NCI-H2107 (cell line): ENCODE measurements at regions not wholly inside any gene's neighbourhood (a gene's known extent, or its start where the extent isn't known, plus 50 kb on each side); places are given as distances from the start of the nearest gene placed in this dataset.
"Not testable (repeated sequence)": the region's sequence is repeated elsewhere in the genome, so short reads cannot be mapped to it uniquely, and the experiment has no call there.

ENCODE experiments used
- DNase-seq: peaks from one replicate; lab custom pipeline; 2025; lab: John Stamatoyannopoulos, UW

DNA sequence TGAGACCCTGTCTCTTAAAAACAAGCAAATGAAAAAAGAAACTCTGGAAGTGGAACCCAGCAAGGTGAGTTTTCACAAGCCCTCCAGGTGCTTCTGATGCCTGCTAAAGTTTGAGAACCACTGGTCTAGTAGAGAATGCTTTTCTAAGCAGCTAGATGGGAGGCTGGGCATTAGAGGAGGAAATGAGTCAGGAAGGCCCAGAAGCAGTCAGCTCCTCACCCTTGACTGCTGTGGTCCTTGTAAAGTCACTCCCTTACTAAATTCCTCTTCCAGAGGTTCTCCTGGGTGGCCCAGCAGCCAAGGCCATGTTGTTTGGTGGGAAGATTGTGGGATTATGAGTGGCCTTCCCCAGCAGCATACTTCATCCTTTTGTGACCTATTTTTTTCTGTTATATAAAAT, 52.0 kb upstream of the FYN start:
- no peak for DNase-seq

DNA sequence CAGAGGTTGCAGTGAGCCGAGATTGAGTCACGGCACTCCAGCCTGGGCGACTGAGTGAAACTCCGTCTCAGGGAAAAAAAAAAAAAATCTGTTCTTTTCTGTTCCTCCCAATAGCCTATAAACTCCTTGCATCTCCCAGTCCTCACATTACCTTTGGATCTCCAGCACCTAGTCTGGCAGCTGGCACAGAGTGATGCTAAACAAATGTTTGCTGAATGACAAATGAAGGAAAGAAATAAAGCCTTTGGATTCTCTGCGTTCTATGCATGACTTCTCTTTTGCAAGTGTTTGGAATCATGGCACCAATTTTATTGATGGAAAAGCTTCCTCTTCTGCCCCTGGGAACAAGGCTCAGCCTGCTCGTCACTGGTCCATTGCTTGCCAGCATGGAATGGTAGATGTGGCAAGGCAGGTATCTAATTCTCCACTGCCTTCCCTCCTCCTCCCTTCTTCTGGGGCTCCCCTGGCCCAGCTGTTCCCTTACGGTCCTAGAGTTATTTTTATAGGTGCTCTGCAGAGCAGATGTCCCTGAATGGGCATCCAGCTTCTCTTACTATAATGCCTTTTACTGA, 53.6 kb upstream of the FYN start:
- DNase-seq = no peak

DNA sequence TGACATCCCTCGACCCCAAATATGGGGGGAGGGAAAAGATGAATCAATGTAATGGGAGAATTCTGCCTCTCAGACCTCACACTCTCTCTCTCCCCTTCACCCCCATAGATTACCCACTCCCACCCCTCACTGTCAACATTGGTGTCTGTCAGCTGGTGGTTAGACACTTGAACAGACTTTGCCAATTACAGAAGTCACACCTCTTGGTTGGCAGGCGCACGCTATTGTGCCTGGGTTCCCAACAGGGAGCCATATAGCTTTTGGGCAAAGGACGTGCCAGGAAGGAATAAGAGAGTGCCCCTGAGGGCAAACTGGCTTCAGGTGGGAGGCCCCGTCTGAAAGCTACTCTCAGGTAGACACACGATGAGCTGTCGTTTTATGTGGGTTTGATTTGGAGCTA, 54.1 kb upstream of the FYN start:
- DNase-seq = peak; percentile 41

DNA sequence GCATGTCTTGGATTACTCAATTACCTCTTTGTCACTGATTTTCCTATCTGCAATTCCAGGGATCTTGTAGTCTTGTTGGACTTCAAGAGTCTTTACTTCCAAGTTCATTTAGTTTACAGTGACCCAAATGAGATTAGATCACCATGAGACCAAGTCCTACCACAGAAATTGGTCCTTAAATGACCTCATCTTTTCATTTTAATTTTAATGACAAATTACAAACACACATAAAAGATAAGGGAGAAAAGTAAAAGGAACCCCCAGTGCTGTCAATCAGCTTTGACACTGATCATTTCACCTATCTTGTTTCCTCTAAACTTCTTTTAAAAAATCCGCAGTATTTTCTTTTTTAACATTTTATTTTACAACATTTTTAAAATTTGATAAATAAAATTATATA, 54.9 kb upstream of the FYN start:
- no peak for DNase-seq

DNA sequence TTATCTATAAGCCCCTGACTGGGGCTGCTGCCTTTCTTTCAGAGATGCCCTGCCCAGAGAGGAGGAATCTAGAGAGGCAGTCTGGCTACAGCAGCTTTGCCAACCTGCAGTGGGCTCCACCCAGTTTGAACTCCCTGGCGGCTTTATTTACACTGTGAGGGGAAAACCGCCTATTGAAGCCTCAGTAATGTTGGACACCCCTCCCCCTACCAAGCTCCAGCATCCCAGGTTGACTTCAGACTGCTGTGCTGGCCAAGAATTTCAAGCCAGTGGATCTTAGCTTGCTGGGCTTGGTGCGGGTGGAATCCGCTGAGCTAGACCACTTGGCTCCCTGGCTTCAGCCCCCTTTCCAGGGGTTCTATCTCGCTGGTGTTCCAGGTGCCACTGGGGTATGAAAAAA, 61.4 kb upstream of the FYN start:
- DNase-seq = not testable (repeated sequence)

DNA sequence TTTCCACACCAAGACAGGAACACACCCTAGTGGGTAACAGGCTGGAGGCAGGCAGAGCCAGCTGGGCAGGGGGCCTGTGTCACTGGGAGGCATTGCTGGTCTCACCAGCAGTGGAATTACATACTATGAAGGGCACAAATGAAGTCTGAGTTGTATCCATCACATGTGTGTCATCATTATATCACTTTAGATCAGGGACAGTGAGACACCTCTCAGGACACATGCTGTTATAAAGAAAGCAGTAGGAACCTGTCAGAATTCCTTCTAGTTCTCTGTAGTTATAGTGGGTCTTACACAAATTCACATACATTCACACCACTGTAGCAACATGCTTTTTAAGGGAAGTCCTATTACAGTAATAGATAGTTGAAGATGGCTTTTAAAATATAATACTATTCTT, 63.5 kb upstream of the FYN start:
- no peak for DNase-seq

DNA sequence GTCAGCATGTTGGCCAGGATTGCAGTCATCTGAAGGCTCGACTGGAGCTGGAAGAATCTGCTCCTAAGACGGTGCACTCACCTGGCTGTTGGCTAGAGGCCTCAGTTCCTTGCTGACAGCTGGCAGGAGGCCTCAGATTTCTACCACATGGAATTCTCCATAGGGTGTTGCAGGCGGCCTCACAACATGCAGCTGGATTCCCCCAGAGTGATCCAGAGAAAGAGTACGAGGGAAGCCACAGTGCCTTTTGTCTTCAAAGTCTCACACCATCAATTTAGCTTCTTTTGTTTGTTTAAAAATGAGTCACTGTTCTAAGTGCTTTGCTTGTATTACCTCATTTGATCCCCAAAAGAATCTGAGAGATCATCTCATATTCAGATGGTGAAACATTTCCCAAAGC, 65.5 kb upstream of the FYN start:
- no peak for DNase-seq

DNA sequence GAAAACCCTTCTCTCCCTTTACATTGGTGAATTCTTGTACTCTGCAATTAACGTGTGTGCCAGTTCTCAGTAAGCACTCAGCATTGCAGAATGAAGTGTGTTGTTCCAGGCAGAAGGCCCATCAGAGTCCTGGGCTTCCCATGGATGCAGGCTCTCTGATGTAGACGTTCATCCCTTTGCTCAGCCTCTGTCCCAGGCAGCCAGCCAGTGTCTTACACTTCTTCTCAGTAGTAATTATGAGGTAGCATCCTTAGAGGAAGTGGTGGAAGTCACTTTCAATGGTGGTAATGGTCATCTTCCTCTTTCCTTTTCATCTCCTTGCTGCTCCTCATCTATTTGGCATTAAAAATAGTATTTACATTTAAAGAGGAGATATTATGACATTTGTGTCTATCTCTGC, 66.7 kb upstream of the FYN start:
- DNase-seq = no peak

DNA sequence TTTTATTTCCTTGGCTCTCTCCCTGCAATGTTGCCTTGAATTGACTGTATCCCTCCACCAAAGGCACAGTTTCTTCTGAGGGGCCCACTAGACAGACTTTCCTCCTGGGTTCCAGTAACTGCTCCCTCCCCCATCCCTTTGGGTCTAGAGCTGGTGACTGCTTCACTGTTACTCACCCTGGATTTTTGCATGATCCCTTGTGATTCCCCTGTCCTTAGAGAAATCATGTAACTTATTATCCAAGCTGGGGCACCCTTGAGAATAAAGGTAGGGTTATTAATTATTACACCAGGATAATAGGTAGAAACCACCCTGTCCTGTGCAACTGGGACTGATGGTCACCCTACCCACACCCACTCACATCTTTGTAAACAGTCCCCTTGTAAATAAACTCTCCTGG, 67.5 kb upstream of the FYN start:
- no peak for DNase-seq

DNA sequence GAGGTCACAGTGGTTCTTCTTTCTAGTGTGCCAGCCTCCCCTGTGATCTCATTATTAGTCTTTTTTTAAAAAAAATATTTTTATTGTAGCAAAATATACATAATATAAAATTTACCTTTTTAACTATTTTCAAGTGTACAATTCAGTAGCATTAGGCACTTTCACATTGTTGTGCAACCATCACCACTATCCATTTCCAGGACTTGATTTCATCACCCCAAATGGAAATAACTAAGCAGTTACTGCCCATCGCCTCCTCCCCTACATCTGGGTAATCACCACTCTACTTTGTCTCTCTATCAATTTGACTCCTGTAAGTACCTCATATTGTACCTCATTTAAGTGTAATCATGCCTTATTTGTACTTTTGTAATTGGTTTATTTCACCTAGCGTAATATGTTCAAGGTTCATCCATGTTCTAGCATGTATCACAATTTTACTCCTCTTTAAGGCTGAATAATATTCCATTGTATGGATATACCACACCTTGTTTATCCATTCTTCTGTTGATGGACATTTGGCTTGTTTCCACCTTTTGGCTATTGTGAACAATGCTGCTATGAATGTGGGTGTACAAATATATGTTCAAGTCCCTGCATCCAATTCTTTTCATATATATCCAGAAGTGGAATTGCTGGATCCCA, 68.6 kb upstream of the FYN start:
- DNase-seq = no peak

DNA sequence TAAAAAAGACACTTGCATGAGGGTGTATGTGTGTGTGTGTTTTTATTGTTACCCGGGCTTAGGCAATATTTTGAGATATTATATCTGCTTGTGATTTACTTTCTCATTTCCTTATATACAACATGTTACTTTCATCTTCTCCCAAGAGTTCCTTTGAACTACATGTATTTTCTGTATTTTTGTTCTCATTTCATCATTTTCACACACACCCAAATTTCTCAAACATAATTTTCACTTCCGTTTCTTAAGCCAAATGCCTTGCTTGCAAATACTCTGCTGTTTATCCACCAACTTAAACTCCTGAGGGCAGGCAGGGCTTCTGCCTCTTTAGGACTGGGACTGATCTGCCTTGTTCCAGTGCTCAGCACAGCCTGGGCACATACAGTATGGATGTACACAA, 69.3 kb upstream of the FYN start:
- DNase-seq = no peak

DNA sequence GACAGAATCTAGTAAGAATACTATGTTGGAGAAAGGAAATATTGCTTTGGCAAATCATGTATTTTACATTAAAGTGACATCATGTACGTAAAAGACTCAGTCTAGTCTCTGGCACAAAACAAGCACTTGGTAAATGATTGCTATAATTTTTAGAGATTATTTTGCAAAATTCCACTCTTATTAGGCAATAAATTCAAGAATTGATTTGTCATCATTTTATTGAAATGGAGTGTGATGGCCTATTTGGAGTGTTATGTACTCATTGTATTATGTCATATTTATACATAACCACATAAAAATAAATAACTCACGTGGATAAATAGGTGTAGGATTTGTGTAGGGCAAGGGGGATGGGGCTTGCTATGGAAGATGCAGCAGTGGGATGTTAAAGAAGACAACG, 70.0 kb upstream of the FYN start:
- no peak for DNase-seq

DNA sequence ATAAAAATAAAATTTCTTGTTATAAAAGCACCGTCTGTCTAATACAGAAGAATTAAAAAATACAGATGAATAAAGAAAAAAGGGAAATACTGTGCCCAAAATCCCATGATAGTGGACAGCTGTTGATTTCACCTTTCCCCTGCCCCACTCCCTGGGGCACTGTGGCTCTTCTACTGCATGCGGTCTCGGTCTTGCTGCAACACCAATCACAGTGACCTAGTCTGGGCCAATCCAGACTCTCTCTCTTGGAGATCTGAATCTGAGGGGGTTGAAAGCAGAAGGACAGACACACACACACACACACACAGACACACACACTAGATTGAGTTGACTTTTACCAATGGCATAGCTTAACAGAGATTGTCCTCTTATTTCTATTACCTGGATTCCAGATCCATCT, 70.5 kb upstream of the FYN start:
- DNase-seq = no peak

DNA sequence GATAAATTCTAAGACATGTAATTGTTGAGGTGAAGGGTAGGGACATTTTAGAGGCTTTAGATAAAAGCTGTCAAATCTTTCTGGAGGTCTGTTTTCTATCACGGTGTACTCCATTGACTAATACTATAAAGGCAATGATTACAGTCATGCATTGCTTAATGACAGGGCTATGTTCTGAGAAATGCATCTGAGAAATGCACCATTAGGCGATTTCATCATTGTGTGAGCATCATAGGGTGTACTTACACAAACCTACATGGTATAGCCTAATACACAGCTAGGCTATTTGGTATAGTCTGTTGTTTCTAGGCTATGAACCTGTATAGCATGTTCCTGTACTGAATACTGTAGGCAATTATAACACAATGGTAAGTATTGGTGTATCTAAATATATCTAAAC, 71.3 kb upstream of the FYN start:
- no peak for DNase-seq

DNA sequence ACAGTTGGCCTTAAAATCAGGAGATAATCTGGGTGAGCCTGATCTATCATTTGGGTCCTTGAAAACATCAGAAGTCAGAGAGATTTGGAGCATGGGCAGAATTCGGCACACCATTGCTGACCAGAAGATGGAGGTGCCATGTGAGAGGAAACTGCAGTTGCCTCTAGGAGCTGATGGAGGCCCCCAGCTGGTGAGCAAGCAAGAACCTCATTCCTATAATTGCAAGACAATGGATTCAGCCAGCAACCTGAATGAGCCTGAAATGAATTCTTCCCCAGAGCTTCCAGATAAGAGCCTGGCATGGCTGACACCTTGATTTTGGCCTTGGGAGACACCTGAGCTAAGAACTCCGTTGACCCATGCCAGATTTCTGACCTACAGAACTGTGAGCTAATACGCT, 76.3 kb upstream of the FYN start:
- DNase-seq = no peak

DNA sequence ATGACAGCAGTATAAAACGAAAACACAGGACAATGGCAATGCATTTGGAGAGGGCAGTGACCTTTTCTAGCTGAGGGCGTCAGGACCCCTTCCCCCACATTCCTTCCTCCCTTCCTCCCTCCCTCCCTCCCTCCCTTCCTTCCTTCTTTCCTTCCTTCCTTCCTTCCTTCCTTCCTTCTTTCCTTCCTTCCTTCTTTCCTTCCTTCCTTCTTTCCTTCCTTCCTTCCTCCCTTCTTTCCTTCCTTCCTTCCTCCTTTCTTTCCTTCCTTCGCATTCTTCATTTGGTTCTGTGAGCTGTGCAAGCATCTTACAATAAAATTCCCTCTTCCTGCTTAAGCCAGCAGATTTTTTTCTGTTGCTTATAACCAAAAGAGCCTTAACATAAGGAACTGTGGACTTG, 76.7 kb upstream of the FYN start:
- not testable (repeated sequence) for DNase-seq

DNA sequence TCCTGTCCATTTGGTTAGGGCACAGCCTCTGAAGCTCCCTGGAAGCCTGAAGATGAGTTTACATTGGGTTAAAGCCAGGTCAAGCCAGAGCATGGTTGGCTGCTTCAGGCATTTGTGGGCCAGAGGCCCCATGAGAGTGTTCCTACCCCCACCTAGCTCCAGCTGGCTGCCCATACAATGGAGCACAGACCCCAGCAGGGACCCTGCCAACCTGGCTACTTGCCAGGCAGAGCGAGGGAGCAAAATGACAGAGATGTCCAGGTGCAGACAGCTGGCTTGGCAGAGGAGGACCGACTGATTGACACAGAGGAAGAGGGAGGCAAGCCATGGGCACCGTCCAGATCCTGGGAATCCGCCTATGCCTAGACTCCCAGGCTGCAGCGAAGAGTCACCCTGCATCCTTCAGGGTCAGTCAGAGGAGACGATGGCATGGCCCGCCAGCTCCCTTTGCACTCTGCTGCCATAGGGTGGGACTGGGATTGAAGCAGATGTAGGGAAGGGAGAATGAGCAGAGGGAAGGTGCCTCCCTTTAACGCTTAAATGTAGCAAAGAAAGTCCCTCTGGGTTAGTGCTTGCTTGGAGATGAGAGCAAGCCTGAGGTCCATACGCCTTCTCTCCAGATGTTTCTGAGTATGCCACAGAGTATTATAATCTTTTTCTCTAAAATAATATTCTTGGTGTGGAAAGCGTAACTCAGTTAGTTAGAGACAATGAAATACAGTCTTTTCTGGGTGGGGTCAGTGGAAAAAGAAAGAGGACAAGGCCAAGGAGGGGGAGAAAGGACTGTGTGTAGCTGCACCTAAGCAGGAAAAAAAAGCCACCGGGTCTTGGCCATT, 77.6 kb upstream of the FYN start:
- no peak for DNase-seq

DNA sequence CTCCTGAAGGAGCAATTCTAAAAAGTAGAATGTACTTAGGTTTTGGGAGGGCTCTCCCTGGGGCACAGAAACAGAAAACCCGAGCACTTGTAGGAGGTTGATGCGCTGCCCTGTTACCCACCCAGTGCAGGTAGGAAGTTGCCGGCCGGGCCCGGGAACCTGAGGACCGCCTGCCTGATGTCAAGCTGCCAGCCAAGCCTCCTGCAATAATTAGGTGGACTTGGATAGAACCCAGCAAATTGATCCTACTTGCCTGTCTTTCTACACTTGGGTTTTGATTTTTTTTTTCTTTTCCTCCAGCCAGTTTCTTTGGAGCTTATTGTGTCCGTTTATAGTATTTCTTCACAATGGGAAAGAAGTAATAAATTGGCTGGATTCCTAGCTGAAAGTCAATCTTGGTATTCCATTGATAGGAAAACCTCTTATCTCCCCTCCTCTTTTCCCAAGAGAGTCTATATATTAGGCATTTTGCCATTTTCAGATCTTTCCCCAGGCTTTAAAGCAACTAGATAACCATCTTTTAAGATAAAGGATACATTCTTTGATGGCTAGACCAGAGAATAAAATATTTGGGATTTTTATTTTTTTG, 78.3 kb upstream of the FYN start:
- no peak for DNase-seq

DNA sequence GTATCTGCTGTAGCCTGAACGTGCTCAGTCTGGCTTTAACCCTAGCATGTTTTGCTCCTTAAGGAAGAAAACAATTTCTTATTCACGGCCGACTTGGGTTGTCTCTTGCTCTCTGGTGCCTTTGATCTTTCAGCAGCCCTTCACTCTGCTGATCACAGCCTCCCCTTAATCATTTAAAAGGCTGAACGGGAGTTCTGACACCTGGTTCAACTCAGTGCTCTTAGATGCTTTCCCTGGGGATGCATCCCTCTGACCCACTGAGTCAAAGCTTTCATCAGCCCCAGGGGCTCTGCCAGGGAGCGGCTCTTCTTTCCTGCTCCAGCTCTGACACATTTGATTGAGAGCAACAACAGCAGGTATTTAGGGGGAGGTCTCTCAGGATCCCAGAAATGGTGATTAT, 79.0 kb upstream of the FYN start:
- DNase-seq = no peak

DNA sequence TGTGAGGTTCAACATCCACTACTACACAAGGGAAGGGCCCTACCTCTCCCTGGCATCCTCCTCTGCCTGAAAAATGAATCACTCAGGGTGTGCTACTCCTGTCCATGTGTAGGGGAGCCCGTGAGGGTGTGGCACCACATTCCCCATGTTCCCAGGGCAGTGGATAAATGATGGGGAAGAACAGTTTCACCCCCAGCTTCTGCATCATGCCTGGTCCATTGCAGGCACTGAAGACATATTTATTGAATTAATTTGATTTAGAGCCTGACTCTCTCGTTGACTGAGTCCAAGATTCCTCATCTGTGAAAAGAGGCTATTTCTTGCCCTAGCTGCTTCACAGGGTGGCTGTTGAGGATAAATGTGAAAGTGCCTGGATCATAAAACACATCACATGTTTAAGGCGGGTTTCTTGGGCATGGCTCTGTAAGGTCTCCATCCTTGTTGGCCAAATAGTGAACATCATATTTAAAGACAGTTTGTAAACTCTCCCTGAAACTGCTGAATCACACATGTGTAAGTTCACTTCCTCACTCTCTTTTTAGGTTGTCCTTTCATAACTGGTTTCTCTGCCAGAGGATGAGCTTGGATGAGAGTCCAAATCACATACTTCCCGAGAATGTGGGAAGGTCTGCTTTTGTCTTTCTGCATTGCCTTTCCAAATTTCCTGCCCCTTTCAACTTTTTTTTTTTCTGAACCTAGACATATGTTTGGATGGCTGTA, 79.7 kb upstream of the FYN start:
- no peak for DNase-seq

DNA sequence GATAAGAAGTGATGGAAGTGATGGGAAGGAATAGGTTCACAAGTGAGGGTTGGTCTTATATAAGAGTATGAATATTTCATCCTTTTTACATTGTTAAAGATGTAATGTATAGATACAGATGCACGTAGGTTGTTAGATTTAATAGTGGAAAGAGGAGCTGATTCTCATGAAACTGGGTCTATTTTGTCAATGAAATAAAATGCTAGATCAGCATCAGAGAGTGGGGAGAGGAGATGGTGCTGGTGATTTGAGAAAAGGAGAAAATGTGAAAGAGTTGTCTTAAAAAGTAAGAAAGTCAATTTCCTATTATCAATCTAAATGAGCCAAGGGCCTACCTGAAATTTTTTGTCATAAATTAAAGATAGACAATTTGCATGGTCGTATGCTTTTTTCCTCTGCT, 82.8 kb upstream of the FYN start:
- DNase-seq = no peak

DNA sequence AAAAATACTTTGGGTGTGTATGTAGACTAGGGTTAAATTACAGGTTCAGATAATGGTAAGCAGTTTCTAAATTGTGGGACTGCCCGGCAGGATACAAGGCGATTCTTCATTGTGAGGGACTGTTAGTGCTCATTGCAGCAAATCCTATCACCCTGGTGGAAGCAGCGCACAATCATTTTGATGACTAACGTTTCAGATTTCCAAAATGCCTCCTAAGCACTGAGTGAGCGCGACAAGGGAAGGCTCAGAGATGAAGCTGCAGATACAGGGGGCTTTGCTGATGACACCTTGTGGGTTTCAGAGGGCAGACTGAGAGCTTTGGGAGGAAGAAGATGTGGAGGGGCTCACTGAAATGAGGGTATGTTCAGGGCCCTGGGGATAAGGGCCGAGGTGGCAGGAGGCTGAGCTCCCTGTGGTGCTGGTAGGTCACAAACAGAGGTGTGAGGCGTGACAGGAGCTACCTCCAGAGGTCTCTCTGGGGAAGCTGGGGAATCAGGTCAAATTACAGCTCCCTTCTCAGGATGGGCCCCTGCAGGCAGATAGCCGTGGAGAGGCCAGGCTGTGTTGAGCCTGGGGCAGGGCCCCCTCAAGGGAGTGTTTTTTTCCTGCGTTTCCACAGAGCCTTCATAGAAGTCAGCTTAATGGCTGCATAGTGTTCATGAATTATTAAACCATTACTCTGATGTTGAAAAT, 84.5 kb upstream of the FYN start:
- DNase-seq = no peak
